MM.1S (cell line): ENCODE measurements at regions not wholly inside any gene's neighbourhood (a gene's known extent, or its start where the extent isn't known, plus 50 kb on each side); places are given as distances from the start of the nearest gene placed in this dataset.

Source experiments
- DNase-seq: peaks from one replicate; pipeline ENCODE4 v3.0.0-alpha.2; 2015
- H2AFZ ChIP-seq: fragments of 300-600 bp; sonication (generic); 2 replicates; pipeline ENCODE4 v1.6.0; 2016; ENCODE audit warnings: antibody characterized with exemption, low read length
- H3F3A ChIP-seq: fragments of 300-600 bp; sonication (generic); 2 replicates; pipeline ENCODE4 v1.6.1; 2016; ENCODE audit warnings: mild to moderate bottlenecking, antibody characterized with exemption, low read length, moderate library complexity, mixed read lengths; ENCODE audit not compliant: insufficient read depth
- H3K27ac ChIP-seq: fragments of 300-600 bp; sonication (generic); 2 replicates; pipeline ENCODE4 v1.5.1; 2016; ENCODE audit warnings: mild to moderate bottlenecking, low read length
- H3K27me3 ChIP-seq: fragments of 300-600 bp; sonication (generic); replicated peaks from 2 replicates; pipeline ENCODE4 v1.6.0; 2016; ENCODE audit warnings: low read length; ENCODE audit not compliant: insufficient read depth
- H3K36me3 ChIP-seq: fragments of 300-600 bp; sonication (generic); replicated peaks from 2 replicates; pipeline ENCODE4 v1.6.1; 2016; ENCODE audit warnings: mild to moderate bottlenecking, low read length, mixed read lengths; ENCODE audit not compliant: insufficient read depth
- H3K4me1 ChIP-seq: fragments of 300-600 bp; sonication (generic); 2 replicates; pipeline ENCODE4 v1.6.1; 2016; ENCODE audit warnings: low read length, mixed read lengths
- H3K4me2 ChIP-seq: fragments of 300-600 bp; sonication (generic); 2 replicates; pipeline ENCODE4 v1.6.0; 2016; ENCODE audit warnings: low read depth, low read length
- H3K4me3 ChIP-seq: fragments of 300-600 bp; sonication (generic); 2 replicates; pipeline ENCODE4 v1.5.1; 2016; ENCODE audit warnings: low read length, mixed read lengths
- H3K79me2 ChIP-seq: fragments of 300-600 bp; sonication (generic); 2 replicates; pipeline ENCODE4 v1.6.1; 2016; ENCODE audit warnings: mixed run types, low read length, mixed read lengths
- H3K9ac ChIP-seq: fragments of 300-600 bp; sonication (generic); 2 replicates; pipeline ENCODE4 v1.6.1; 2016; ENCODE audit warnings: low read length, mixed read lengths
- H3K9me2 ChIP-seq: fragments of 300-600 bp; sonication (generic); replicated peaks from 2 replicates; pipeline ENCODE4 v1.6.1; 2016; ENCODE audit warnings: mild to moderate bottlenecking, low read length, mixed read lengths; ENCODE audit not compliant: insufficient read depth
- H3K9me3 ChIP-seq: fragments of 300-600 bp; sonication (generic); replicated peaks from 2 replicates; pipeline ENCODE4 v1.6.1; 2016; ENCODE audit warnings: mild to moderate bottlenecking, low read length, mixed read lengths; ENCODE audit not compliant: insufficient read depth
- H4K20me1 ChIP-seq: fragments of 300-600 bp; sonication (generic); 2 replicates; pipeline ENCODE4 v1.6.1; 2016; ENCODE audit warnings: mild to moderate bottlenecking, low read length, moderate library complexity, mixed read lengths; ENCODE audit not compliant: insufficient read depth
- CTCF ChIP-seq: fragments of 300-600 bp; sonication (generic); IDR thresholded peaks from 2 replicates; pipeline ENCODE4 v1.5.1; 2016; ENCODE audit warnings: antibody characterized with exemption, low read length, mixed read lengths
- EZH2 ChIP-seq: fragments of 300-600 bp; sonication (generic); optimal IDR thresholded peaks from 2 replicates; pipeline ENCODE3; 2017; ENCODE audit warnings: low read depth, mild to moderate bottlenecking, antibody characterized with exemption, low read length, mixed read lengths
- EZH2phosphoT487 ChIP-seq: fragments of 300-600 bp; sonication (generic); IDR thresholded peaks from 2 replicates; pipeline ENCODE4 v1.6.1; 2018; ENCODE audit warnings: antibody characterized with exemption, low read length

- TF ChIP-seq CTCF, result no peak
- no peak for TF ChIP-seq EZH2phosphoT487
- TF ChIP-seq EZH2, result no peak
- H3K4me1 ChIP-seq, result no peaks in the 10 kb centered on the region
- H3K4me2 ChIP-seq, result no peak overlapping the region
- H3K36me3 ChIP-seq, result no peaks in the 10 kb centered on the region
- no peak overlapping the region for H2AFZ ChIP-seq
- no peaks in the 10 kb centered on the region for H3F3A ChIP-seq
- no peak overlapping the region for H3K9ac ChIP-seq
- no peaks in the 10 kb centered on the region for H3K9me2 ChIP-seq
- no peaks in the 10 kb centered on the region for H4K20me1 ChIP-seq
- no peak overlapping the region for H3K27ac ChIP-seq
- H3K9me3 ChIP-seq, result no peaks in the 10 kb centered on the region
- no peak overlapping the region for H3K4me3 ChIP-seq
- DNase-seq, result no peak
- H3K79me2 ChIP-seq, result no peaks in the 10 kb centered on the region
- no peaks in the 10 kb centered on the region for H3K27me3 ChIP-seq
Measured at GRCh38 chr3:164049847-164050246, 1028.4 kb downstream of the SI start.

- Histone ChIP-seq H4K20me1 (no peaks in the 10 kb centered on the region), H3K27me3 (no peaks in the 10 kb centered on the region), H3K4me2 (no peak overlapping the region), H3F3A (no peaks in the 10 kb centered on the region), H3K9me3 (no peaks in the 10 kb centered on the region), H3K36me3 (no peaks in the 10 kb centered on the region), H3K79me2 (no peaks in the 10 kb centered on the region), H3K4me3 (no peak overlapping the region), H3K4me1 (no peaks in the 10 kb centered on the region), H3K9me2 (0 out of 2 replicates have a peak, but pooled peaks cover 4% of the 10 kb centered on the region), H3K9ac (no peak overlapping the region), H3K27ac (no peak overlapping the region), H2AFZ (no peak overlapping the region)
- DNase-seq, result no peak
- no peak for TF ChIP-seq EZH2
- TF ChIP-seq EZH2phosphoT487, result no peak
- TF ChIP-seq CTCF, result no peak
Measured at GRCh38 chr3:164048451-164048850, 1029.8 kb downstream of the SI start.

GRCh38 chr3:164040991-164041390 is 1037.3 kb downstream of the SI start:
- Histone ChIP-seq H3K9me3 (no peaks in the 10 kb centered on the region), H3F3A (no peaks in the 10 kb centered on the region), H3K9ac (no peak overlapping the region), H3K9me2 (0 out of 2 replicates have a peak, but pooled peaks cover 4% of the 10 kb centered on the region), H3K4me1 (no peaks in the 10 kb centered on the region), H3K27ac (no peak overlapping the region), H3K36me3 (no peaks in the 10 kb centered on the region), H4K20me1 (no peaks in the 10 kb centered on the region), H3K4me2 (no peak overlapping the region), H2AFZ (no peak overlapping the region), H3K27me3 (no peaks in the 10 kb centered on the region), H3K4me3 (no peak overlapping the region), H3K79me2 (no peaks in the 10 kb centered on the region)
- DNase-seq, result no peak
- TF ChIP-seq EZH2 (no peak), EZH2phosphoT487 (no peak), CTCF (no peak)
